ENCODE measurements at regions not wholly inside any gene's neighbourhood (a gene's known extent, or its start where the extent isn't known, plus 50 kb on each side); places are given as distances from the start of the nearest gene placed in this dataset.
"Not testable (repeated sequence)": the region's sequence is repeated elsewhere in the genome, so short reads cannot be mapped to it uniquely, and the experiment has no call there.

- no peak for DNase-seq (ENCODE audit: low read depth)
Measured at GRCh38 chr17:27209316-27209715, 84.6 kb upstream of the WSB1 start.

- DNase-seq (ENCODE audit: low read depth): not testable (repeated sequence)
Measured at GRCh38 chr17:27210809-27211208, 83.1 kb upstream of the WSB1 start.

DNA sequence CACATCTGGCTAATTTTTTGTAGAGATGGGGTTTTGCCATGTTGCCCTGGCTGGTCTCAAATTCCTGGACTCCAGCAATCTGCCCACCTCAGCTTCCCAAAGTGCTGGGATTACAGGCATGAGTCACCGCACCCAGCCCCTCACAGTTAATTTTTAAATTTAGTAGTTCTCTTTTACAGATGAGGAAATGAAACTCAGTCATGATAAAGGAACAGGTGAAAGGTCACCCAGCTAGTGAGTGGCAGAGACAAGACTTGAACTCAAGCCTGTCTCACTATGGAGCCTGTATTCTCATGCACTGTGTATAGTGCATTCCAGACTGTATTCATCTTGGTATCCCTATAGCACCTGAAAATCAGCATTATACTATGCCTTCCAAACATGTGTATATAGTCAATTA is 77.1 kb upstream of the WSB1 start:
- no peak for DNase-seq (ENCODE audit: low read depth)

DNA sequence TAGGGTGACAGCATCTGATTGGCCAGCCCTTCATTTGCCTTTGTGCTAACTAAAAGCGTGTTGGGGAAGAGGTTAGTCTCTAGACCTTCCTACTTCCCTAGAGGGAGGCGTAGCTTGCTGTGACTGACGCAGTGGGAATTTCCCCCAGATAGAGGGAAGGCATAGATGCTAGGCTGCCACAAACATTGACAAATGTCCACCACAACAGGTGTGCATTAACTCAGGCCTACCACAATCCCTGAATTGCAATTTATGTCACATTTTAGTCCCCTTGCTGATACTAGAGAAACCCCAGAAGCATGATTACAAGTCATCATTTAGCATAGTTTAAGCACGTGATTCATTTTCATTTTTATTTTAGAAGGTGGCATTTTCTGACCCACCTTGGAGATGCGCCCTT is 76.3 kb upstream of the WSB1 start:
- no peak for DNase-seq (ENCODE audit: low read depth)

DNA sequence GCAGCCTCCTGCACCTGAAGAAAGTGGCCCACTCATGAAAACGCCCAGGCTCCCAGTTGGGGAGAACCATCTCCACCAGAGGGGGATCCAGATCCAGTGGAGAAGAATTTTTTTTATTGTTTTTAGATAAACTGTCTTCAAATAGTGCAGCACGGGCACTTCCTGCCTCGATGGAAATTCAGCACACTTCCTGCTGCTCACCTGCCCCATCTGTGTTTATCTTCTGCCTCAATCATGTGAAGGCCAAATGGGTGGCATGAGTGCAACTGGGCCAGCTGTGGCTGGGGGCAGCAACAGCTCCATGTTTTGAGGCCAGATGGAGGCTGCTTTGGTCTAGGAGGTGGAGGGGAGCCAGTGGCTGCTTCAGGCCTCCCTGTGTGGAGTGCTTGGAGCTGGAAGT is 75.9 kb upstream of the WSB1 start:
- no peak for DNase-seq (ENCODE audit: low read depth)

- no peak for DNase-seq (ENCODE audit: low read depth)
Measured at GRCh38 chr17:27218719-27219488, 75.0 kb upstream of the WSB1 start.

DNA sequence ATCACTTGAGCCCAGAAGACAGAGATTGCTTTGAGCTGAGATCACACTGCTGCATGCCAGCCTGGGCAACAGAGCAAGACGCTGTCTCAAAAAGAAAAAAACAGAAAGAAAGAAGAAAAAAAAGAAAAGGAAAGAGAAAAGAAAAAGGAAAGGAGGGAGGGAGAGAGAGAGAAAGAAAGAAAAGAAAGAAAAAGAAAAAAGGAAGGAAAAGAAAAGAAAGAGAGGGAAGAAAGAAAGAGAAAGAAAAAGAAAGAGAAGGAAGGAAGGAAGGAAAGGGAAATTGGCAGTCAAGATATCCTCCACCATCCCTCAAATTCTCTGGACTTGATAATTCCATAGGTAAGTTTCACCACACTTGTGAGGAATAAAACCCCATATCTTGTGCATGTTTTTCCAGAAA is 71.4 kb upstream of the WSB1 start:
- no peak for DNase-seq (ENCODE audit: low read depth)

DNA sequence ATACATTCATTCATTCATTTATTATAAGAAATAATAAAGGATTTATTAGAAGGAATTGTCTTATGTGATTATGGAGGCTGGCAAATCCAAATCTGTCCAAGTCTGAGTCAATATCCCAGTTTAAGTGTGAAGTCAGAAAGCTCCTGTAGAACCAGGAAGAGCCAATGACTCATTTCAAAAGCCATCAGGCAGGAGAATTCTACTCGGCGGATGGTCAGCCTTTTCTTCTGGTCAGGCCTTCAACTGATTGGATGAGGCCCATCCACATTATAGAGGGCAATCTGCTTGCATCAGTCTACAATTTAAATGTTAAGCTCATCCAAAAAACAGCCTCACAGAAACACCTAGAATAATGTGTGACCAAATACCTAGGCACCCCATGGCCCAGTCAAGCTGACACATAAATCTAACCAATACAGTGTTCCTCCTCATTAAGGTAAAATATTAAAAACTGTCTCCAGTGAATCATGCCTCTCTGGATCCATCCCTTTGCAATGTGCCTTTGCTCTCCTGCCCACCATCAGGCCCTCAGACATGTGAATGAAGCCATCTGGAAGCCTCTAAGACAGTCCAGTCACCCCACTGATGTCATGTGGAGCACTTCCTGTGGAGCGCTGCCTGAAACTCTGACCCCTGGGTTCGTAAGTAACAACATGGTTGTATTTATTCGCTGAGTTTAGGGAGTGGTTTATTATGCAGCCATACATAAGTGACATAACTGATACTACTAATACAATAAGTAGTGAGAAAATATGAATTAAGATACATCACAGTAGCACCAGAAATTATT is 69.2 kb upstream of the WSB1 start:
- no peak for DNase-seq (ENCODE audit: low read depth)

- no peak for DNase-seq (ENCODE audit: low read depth)
Measured at GRCh38 chr17:27226611-27227230, 67.2 kb upstream of the WSB1 start.

- DNase-seq (ENCODE audit: low read depth): no peak
Measured at GRCh38 chr17:27230996-27231395, 62.9 kb upstream of the WSB1 start.

DNA sequence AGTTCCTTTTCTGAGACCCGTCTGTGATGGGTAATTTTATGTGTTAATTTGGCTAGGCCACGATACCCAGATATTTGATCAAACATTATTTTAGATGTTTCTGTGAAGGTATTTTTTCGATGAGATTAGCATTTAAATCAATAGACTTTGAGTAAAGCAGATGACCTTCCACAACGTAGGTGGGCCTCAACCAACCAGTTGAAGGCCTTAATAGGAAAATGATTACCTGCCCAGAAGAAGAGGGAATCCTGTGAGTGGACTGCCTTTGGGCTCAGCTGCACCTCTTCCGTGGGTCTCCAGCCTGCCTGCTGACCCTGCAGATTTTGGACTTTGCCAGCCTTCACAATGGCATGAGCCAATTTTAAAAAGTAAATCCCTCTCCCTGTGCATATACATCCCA is 61.6 kb upstream of the WSB1 start:
- no peak for DNase-seq (ENCODE audit: low read depth)

- DNase-seq (ENCODE audit: low read depth): no peak
Measured at GRCh38 chr17:27233059-27233458, 60.9 kb upstream of the WSB1 start.

GRCh38 chr17:27233776-27234175 is 60.1 kb upstream of the WSB1 start:
- no peak for DNase-seq (ENCODE audit: low read depth)

DNA sequence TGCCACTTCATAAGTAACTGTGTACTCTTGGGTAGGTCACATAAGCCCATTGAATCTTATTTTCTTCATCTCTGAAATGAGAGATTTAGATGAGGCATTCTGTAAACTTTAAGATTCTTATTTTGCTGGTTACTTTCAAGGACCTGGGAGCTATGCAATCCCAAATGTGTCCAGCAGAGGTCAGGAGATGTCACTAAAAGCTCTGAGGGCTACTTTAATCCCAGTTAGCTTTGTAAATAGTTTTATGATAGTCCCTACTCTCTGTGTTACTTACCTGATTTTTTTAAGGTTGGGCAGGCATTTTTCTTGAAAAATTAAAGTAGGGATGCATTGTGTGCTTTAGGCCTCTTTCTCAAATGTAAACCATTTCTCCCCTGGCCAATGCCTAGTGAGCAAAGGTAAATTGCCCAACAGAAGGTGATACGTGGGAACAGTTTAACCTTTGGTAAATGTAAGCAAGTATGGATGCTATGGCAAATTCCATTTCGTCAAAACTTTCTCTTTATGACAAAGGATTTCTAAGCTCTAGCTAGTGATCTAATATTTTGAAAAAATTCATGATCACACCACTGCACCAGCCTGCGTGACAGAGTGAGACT is 57.1 kb upstream of the WSB1 start:
- DNase-seq (ENCODE audit: low read depth): peak; percentile 68

GRCh38 chr17:27237890-27238289 is 56.0 kb upstream of the WSB1 start:
- no peak for DNase-seq (ENCODE audit: low read depth)

DNA sequence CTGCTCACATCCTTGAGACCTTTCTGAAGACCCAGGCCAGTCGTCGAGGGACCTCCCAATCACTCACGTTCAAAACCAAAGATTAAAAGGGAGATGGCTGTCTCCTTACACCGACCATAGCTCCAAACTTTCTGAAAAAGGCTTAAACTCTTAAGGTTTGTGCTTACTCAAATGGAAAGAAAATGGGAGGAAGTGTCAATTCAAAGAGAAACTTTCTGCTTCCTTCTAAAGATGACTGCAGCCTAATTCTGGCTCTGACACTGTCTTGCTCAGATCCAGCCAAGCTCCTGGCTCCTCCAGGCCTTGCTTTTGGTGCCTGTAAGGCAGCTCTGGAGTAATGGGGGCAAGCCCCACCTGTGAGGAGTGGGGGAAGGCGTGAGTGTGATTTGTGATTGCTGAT is 54.9 kb upstream of the WSB1 start:
- DNase-seq (ENCODE audit: low read depth): no peak

GRCh38 chr17:27239584-27239983 is 54.3 kb upstream of the WSB1 start:
- DNase-seq (ENCODE audit: low read depth): no peak

- no peak for DNase-seq (ENCODE audit: low read depth)
Measured at GRCh38 chr17:27240086-27240801, 53.7 kb upstream of the WSB1 start.

GRCh38 chr17:27240802-27241155 is 53.1 kb upstream of the WSB1 start:
- no peak for DNase-seq (ENCODE audit: low read depth)

DNA sequence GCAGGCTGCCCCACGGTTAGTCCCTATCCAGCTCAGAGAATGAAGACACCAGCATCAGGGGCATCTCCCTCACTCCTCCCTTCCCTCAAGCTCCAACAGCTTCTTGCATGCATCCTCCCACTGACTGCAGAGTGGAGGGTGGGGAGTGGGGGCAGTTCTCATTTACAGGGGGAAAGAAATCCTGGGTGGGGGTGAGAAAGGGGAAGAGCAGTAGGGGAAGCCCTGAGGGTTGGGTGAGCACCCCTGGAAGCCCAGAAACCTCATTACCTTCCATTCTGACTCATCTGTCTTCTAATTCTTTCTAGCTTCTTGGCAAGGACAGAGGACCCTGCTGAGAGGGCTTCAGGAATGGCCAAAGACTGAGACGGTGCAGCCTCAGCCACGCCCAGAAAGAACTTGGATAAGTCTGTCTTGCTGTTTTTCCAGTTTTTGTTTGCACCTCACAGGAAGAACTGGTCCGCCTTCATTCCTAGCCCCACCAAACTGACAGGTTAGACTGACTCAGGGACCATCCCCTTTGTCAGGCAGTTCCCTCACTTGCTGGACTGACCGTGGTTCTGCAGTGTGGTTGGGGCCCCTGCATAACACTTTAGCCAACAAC is 52.5 kb upstream of the WSB1 start:
- no peak for DNase-seq (ENCODE audit: low read depth)

DNA sequence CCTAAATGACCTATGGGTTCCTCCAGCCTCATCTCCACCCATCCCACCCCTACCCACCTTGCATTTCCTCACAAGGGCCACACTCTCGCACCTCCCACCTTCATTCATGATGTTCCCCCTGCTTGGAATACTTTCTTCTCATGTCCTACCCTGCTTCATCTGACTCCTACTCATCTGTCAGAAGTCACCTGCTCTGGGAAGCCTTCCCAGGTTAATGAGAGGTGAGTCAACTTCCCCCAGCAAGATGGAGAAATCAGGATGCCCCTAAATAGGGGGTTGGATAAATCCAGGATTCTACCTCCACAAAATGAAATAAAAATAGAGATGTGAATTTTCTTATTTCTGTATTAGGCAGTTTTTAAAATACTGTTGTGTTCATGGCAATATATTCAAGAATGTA is 51.0 kb upstream of the WSB1 start:
- no peak for DNase-seq (ENCODE audit: low read depth)

DNA sequence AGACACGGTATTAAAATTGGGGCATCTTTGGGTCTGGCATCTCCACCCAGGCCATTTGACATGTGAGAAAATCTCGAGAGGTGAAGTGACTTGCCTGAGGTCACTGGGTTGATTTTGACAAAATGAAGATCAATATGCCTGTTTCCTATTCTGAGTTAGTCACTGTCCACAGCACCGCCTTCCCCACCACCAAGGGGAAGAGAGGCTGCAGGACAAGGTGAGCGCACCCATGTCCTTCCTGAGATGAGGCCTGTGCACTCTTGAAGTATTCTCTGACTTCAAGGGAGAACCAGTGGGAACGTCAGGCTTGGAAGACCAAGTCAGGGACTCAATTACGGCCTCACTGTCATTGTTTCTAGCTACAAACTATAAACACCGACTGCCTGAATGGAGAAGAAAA is 49.9 kb upstream of the WSB1 start:
- no peak for DNase-seq (ENCODE audit: low read depth)

All from activated T-cell treated with anti-CD3 and anti-CD28 coated beads for 1 hour (primary cell).